GM21576 (cell line): ENCODE measurements at regions not wholly inside any gene's neighbourhood (a gene's known extent, or its start where the extent isn't known, plus 50 kb on each side); places are given as distances from the start of the nearest gene placed in this dataset.

ENCODE experiments used
- ATAC-seq: cut with Tn5 transposase; IDR thresholded peaks from one replicate; pipeline ENCODE4 v1.9.1; 2021; ENCODE audit warnings: mild to moderate bottlenecking, moderate library complexity; ENCODE audit not compliant: unreplicated experiment

DNA sequence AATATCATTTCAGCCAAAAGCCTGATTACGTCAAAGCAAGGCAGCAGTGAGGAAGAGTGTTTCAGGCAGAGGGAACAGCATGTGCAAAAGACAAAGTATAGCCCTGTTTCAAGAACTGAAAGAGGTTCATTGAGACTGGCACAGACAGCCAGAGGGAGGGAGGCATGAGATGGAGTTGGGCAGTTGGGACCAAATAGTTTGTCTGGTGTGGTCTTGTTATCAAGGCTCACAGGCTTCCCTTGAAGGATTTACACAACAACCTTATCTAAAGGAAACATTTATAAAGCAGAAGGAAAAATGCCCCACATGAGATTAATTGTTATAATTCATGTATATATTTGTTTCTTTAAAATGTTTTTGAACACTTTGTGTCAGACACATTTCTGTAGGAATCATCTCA, 253.3 kb downstream of the DMAC1 start:
- no peak for ATAC-seq

DNA sequence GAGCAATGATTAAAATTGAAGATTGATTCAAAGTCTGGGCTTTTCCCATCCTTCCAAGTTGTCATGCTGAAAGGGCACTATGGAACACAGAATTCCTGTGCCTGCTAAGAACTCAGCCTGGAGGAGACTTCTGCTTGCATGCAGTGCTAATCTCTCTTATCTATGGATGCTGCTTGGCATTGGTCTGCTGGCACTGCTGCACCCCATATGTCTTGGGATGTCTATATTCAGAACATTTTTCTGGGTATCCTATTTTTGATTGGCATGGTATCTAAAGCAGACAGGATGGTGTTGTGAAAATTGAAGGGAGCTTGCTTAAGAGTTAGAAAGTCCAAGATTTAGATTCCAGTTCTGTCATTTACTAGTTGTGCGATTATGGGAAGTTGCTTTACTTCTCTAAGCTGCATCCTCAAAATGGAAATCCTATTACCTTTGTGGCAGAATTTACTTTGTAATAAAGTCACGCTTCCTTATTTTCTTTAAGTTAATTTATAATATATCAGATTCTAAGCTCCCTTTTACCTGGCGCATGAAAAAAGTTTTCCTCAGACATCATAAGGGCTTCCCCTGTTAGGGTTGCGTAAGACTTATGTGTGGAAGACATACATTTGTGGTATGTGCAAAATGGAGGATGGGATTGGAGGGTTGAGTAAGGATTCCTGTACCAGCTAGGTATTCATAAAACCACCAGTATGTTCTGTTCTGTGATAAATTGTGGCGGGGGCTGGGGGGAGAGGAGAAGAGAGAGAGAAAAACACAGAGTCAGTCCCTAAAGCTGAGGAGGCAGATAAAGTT, 254.0 kb downstream of the DMAC1 start:
- ATAC-seq = no peak

DNA sequence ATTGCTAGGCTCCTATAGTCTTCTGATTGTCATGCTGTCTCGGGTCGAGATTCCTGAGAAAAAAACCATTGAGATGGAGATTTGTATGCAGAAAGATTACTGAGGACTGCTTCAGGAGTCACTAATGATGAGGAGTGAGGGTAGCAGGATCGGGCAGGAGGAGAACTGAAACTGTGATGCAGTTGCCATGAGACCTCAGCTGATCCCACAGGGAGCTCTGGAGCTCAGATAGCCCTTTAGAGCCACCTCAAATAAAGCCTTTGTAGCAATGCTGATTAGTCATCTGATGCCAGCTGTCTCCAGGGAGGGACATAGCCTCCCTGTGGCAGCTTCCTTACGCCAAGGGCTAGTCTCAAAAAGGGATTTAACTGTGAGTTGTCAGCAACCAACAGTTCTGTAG, 256.9 kb downstream of the DMAC1 start:
- no peak for ATAC-seq

DNA sequence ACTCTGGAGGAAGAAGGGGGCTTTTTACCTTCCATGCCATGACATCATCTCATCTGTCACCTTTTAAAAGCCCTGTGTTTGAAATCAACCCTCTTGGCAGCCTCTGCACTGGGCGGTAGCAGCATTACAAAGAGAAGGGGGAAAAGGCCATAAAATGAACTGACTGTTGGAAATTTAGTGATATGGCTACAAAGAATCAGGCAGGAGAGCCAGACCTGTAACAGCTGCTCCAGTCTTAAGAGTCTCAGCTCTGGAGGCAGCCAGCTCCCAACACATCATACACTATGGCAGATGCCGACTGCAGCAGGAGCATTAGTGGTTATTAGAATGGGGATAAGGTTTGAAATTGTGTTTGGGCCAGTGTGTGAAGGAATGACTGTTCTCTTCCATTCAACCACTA, 257.5 kb downstream of the DMAC1 start:
- ATAC-seq = no peak

DNA sequence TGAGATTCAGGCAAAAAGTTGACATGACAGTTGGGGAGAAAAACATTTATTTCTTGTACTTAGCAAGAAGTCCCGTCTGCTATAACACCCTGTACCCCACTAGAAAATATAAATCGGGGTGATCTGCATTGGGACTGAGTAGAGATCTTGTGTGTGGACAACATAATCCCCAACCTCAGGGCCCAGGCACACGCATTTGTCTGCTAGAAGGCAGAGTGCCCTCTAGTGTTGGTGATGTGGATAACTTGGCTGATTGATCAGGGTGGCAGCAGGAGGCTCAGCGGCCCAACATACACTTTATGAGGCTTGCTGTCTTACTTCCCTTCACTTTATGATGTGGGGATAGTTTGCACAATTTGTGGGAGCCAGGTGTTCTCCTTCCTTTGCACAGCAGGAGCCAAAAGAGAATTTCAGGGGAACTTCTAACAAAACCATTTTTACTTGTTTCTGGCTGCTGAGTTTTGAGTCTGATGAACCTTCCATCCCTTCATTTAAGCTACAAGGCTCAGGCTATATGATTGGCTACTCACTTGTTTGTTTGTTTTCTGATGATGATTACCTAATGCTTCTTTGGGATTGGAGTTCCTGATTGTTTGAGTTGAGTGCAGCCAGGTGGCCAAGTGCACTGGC, 263.2 kb downstream of the DMAC1 start:
- ATAC-seq = peak; percentile 86

DNA sequence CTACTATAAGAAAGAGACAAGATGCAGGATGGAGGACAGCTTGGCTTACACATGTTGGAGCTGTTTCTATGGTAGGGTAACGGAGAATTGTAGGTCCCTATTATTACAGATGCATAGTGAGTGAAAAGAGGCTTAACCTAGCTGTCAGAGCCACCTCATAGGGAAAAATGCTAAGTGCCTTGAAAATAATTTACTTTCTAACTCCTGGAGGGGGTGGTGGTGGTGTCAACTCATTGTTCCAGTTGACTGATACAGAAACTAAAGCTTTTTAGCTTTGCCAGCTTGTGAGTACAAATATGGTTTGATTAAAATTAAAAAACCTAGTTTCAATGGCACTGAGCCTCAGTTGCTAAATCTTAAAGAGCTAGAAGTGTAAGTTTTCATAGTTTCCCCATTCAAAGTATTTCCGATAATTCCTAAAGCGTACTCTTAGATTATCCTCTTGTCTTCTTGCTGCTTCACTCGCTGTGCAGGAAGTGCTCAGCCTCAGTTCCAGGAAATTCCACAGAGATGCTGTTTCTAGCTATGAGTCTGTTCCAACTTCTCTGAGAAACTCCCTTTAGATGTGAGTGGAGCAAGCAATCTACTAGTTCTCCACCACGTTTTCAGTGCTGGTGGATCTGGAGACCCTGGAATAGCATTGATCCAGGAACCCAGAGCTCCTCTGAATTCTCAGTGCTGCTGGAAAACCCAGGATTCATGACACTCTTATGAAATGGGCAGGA, 265.2 kb downstream of the DMAC1 start:
- no peak for ATAC-seq

DNA sequence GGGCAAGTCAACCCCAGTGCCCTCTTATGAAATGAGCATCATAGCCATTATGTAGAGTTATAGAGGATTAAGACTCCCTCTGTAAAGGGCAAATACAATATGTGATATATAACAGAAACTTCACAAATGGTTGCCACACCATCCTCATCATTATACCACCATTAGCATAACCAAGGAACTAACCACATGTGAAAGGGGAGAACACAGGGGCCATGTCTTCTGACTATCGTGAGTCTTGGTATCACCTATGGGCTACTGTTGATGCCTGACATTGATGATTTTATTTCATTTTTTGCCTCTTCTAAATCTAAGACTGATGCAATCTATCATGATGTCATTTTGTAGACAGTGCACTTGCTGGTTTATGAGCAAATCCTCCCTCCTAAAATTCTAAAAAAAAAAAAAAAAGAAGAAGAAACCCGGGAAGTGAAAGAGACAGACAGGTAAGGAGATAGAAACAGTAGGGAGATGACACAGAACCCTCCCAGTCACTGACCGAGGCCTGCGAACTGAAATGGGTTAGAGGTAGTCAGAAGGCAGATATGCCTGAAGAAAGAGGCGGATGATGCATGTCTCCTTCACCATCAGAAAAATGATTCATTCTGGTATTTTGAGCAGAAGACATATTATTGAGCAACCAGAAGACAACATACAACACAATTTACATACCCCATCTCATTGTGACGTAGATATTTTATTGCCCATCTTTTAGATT, 266.0 kb downstream of the DMAC1 start:
- no peak for ATAC-seq

DNA sequence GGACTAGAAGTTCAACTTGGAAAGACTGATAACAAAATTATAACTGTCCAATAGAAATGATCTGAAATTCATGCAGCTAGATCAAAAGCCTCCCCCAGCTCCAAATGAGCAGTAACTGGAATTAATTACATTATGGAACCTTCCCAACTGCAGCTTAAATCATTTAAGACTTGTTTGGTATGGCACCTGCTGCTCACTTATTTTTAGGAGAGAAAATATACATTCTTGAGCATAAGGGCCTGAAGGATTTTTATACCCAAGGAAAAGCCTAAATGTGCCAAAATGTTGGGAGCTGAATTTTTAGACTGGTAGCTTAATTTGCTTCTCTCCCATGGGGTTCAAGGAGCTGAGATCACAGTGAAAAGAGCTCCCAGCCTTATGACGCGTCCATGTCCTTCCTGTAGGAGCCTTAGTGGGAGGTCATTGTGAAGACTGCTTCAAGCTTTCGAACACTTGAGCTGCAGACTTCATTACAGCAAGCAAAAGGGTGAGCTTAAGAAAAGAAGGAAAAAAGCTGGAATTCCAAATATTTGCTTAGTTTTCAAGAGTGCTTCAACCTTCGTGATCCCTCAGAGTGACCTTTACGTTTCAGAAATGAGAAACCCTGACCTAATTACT, 276.0 kb downstream of the DMAC1 start:
- no peak for ATAC-seq

DNA sequence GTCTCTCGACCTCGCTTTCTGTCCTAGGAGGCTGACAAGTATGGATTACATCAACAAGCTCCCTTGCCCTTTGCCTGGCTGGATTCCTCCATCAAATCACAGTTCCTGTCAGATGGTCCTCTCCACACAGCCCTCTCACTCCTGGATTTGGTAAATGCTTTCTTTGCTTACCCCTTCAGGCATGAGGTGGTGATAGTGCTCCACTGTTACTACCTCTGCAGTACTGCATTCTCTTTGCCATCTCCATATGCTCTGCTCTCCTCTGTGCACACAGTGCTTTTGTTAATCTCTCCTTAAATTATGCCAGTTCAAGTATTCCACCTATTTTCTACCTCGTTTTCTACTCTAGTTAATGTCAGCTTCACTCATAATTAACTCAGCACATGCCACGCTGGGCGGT, 279.2 kb downstream of the DMAC1 start:
- ATAC-seq = no peak

DNA sequence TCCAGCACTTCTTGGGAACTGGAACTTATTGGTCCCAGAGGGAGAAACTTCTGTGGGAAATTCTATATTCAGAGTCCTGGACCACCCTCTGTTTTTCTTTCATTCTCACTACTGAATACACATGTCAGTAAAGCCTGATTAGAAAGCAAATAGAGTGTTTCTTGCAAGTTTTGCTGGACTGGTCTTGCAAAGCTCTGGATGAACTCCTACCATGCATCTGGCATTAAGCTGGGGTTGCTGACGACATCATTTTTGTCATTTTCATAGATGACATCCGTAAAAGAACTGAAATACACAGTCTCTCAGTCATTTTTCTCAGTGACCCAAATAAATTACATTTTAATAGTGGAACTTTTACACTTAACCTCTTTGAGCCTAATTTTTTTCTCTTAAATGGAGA, 283.2 kb downstream of the DMAC1 start:
- ATAC-seq = no peak

DNA sequence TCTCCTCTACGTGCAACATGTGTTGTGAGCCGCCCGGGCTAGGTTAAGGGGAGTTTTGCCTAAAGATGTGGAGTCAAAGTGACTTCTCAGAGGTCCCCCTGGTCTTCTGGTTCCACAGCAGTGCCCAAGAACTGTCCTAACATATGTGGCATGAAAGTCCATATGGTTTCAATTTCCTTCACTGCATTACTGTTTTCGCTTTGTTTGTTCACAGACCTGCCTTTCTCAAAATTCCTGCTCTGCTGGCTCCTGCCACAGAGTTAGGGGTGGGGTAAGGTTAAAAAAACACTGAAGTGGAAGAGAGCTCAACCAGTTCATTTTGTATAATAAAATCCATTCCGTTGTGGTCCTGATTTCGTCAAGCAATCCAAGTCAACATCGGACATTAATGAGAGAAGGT, 289.4 kb downstream of the DMAC1 start:
- no peak for ATAC-seq

DNA sequence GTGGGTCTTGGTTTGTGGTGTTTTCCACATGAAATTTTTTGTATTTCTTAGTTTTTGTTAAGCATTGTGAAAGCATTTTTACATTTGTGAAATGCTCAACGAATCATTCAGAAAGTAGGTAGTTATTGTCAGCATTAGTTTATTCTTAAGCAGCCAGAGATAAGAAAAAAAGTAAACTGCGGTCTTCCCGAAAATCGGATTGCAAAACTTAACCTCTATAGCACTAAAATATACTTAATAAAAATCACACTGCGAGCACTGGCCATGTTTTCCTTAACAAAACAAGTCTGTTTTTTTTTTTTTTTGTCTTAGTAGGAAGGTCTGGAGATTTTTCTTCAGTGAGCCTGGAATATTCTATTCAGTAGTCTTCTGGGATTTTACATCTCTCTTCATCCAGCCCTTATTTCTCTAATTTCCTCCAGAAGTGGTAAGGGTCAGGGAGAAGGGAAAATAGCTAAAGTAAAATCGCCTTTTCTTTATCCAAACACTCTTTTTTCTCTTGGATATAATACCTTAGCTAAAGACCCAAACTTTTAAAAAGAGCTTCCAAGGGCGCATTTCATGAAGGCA, 289.9 kb downstream of the DMAC1 start:
- no peak for ATAC-seq

DNA sequence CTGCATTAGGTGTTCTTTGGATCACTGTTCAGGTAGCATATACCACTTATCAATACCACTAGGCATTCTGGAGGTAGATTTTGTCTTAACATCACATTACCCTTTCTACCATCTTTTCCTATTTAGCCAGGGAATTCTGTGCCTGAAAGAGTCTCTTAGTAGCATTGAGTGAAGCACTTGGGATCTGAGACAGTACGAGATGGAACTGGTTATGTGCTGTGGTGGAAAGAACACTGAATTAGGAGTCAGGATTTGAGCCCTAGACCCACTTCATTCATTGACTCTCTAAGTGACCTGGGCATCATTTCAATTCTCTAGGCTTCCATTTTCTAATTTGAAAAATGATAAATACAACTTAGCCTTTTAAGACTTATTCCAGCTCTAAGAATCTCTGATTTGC, 291.1 kb downstream of the DMAC1 start:
- no peak for ATAC-seq

DNA sequence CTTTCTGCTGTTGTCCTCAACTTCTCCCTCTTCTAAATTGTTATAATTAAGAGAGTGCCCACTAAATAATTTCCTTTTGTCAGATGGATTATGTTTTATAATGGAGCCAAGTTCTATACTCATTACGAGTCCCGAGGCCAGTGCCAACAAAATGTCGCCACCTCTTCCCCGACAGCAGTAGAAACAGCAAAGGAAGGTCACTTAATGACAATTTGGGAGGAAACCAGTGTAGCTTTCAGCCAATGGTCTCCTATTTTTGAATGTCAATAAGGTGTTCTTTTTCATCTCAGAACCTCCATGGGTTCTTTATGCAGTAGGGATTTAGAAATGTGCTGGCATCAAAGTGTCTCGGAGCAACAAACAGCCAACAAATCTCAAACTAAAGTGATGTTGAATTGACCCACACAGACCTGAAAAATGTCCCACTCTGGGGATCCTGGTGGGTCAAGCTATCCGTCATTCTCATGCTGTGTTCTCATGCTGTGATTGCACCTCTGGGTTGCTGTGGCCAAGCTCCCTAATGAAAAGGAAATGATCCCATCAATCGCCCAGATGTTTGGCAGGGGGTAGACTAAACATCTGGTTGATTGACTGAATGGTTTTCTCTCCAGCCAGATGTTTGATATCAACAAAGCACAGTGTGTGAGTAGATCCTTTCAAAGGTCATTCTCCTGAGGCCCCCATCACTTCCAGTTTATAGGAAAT, 291.9 kb downstream of the DMAC1 start:
- no peak for ATAC-seq

DNA sequence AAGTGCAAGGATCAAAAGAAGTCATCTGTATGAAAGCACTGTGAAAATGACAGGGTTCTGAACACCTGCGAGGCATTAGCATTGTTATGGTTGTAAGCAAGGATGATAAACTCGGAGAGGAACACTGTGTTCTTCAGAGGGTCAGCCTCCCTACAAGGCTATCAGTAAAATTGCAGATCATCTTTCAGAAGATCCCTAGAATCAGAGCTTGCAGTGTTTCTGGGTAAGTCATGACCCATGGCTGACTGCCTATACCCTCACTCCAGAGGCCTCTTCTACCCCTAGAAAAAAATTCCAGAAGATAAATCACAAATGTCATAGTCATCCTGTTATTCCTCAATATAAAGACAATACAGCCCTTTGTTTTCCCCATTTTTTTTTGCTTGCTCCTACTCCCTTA, 292.6 kb downstream of the DMAC1 start:
- no peak for ATAC-seq

DNA sequence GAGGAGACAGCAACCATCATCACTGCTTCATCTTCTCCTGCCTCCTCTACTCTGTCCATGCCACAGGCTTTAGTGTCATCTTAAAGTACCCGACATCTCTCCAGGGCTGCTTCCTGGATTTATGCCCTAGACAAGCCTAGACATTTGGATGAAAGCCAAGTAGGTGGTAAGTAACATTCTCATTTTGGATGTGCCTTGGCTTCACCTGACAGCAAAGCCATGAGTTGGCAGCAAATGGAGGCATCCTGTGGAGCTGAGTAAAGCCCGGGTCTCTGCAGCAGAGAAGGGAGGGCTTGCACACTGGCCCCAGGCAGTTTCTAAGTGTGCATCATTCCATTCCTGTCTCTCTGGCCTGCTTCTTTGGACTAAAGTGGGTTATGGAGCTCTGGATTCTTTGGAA, 299.1 kb downstream of the DMAC1 start:
- ATAC-seq = no peak

DNA sequence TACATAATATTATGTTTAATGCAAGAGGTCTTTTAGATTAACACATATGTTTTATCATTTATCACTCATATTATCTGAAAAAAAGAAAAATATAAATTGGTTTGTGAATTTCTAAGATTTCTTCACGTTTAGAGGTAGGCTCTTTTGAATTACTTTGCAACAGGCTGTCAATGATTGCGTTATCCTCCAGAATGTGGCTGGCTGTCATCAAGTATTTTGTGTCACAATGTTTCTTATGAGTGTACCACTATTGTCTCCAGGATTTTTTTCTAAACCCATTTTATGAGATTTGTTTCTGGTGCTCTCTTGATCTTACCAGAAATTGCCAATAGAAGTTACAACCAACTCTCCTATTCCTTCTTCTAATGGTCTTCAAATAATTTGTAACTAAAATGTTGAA, 307.9 kb downstream of the DMAC1 start:
- ATAC-seq = no peak

DNA sequence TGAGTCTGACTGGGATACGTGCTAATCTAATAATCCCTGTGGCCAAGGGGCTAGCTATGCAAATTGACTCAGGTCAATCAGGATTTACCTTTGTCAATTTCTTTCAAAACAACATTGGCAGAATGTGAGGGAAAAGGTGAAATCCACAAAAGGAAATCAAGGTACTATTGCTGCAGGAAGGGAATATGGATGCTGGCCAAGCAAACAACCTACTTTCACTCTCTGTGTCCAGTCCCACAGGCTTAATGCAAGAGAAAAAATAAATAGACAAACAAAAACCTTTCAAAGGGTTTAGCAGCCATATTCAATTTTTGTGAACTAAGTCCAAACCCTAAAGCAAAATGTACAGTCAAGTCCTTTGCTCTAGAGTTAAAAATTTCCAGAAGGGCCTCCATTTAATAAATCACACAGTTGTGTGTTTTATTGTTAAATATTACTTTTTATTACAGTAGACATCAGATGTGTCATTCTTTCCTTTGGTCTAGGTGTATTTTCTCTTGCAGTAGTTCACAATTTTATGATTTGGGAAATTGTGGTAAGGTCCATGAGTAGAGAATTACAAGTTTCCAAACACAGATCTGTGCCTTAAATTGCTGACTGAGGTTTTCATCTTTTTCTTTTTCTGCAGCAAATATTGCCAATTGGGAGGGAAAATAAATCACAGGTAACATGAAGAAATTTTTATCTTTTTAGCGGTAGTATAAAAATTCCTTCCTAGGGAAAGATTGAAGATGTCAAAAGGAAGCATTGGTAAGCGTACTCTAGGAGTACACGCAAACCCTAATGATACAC, 309.1 kb downstream of the DMAC1 start:
- no peak for ATAC-seq

DNA sequence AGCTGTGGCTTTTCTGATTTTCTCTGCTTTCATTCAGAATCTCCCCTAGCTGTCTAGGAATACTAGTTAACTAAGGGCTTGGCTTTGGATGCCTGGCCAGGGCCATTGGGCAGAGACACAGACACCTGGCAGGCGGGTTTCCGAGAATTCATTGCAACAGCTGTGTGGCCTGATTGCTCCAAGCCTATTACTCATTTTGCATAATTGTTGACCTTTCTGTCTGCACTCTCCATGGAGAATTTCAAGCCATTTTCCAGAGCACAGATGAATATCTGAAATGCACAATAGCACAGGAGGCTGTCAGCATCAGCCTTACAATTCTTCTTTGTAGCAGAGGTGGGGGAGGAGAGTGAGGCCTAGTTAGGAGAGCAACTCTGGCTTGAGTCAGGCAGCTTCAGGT, 310.5 kb downstream of the DMAC1 start:
- ATAC-seq = no peak
